Mesendoderm (in vitro differentiated cells): ENCODE measurements at regions not wholly inside any gene's neighbourhood (a gene's known extent, or its start where the extent isn't known, plus 50 kb on each side); places are given as distances from the start of the nearest gene placed in this dataset.

Source experiments
- DNase-seq: peaks from one replicate; pipeline ENCODE4 v3.0.0; 2013
- H2AK5ac ChIP-seq: 2 replicates; pipeline ENCODE4 v1.6.1; 2013; ENCODE audit warnings: low read length, inconsistent platforms
- H2BK120ac ChIP-seq: 2 replicates; pipeline ENCODE4 v1.6.1; 2013; ENCODE audit warnings: low read depth, mild to moderate bottlenecking, low read length, moderate library complexity, mixed read lengths
- H2BK15ac ChIP-seq: replicated peaks from 2 replicates; pipeline ENCODE4 v1.6.1; 2013; ENCODE audit warnings: low read depth, mild to moderate bottlenecking, moderate library complexity
- H2BK5ac ChIP-seq: 2 replicates; pipeline ENCODE4 v1.6.1; 2013; ENCODE audit warnings: low read length, inconsistent platforms
- H3K18ac ChIP-seq: 2 replicates; pipeline ENCODE4 v1.6.1; 2013; ENCODE audit warnings: mild to moderate bottlenecking, low read length, mixed read lengths
- H3K23ac ChIP-seq: one replicate; pipeline ENCODE4 v1.6.1; 2013; ENCODE audit warnings: low read length
- H3K27ac ChIP-seq: 2 replicates; pipeline ENCODE4 v1.5.1; 2013; ENCODE audit warnings: low read depth, mild to moderate bottlenecking, inconsistent platforms, low read length, moderate library complexity
- H3K27me3 ChIP-seq: 2 replicates; pipeline ENCODE4 v1.6.1; 2013; ENCODE audit warnings: low read length, control low read depth, mild to moderate bottlenecking, inconsistent platforms; ENCODE audit not compliant: insufficient read depth, poor library complexity
- H3K36me3 ChIP-seq: 2 replicates; pipeline ENCODE4 v1.6.1; 2013; ENCODE audit warnings: low read length, inconsistent platforms; ENCODE audit not compliant: control insufficient read depth, insufficient read depth
- H3K4ac ChIP-seq: one replicate; pipeline ENCODE4 v1.6.1; 2013; ENCODE audit warnings: low read depth, mild to moderate bottlenecking, low read length, moderate library complexity
- H3K4me1 ChIP-seq: 2 replicates; pipeline ENCODE4 v1.6.1; 2013; ENCODE audit warnings: low read depth, low read length, inconsistent platforms; ENCODE audit not compliant: control insufficient read depth
- H3K4me2 ChIP-seq: 2 replicates; pipeline ENCODE4 v1.6.1; 2013; ENCODE audit warnings: low read length
- H3K4me3 ChIP-seq: 2 replicates; pipeline ENCODE4 v1.5.1; 2013; ENCODE audit warnings: mild to moderate bottlenecking, low read length
- H3K56ac ChIP-seq: one replicate; pipeline ENCODE4 v1.6.1; 2013; ENCODE audit warnings: low read length
- H3K79me1 ChIP-seq: 2 replicates; pipeline ENCODE4 v1.6.1; 2013; ENCODE audit warnings: low read length, inconsistent platforms
- H3K79me2 ChIP-seq: 2 replicates; pipeline ENCODE4 v1.6.1; 2013; ENCODE audit warnings: mild to moderate bottlenecking, low read length; ENCODE audit not compliant: control insufficient read depth, insufficient read depth
- H3K9ac ChIP-seq: 2 replicates; pipeline ENCODE4 v1.6.1; 2013; ENCODE audit warnings: low read length, inconsistent platforms
- H4K5ac ChIP-seq: one replicate; pipeline ENCODE4 v1.6.1; 2013; ENCODE audit warnings: low read length
- H4K8ac ChIP-seq: one replicate; pipeline ENCODE4 v1.6.1; 2013; ENCODE audit warnings: low read depth, mild to moderate bottlenecking, control low read depth, low read length, moderate library complexity
- WGBS: extraction: QIAGEN DNeasy Blood & Tissue Kit; methylation state at CpG from one replicate; pipeline ENCODE4 v1.1.7; 2013; ENCODE audit warnings: low lambda C conversion rate, missing lambda C conversion rate; ENCODE audit not compliant: insufficient coverage; ENCODE audit errors: extremely low coverage; 5-methylcytosine and 5-hydroxymethylcytosine counted together

DNA sequence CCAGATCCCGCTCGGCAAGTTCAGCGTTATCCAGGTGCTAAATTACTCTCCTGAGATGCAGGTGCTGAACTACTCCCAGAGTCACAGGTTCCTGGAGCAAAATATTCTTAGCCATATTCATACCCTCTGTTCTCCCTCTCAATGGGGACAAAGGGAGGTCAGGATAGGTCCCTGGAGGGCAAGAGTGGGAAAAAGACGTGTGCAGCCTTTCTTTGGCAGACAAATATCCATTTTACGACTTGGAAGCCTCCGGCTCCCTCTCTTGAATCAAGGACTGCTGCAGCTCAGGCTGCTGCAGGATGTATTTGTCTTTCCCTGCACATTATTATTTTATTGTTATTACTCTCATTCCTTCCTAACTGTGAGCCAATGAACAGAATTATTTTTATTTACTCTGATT, 590.2 kb downstream of the NR2F1-AS1 start:
- no peak overlapping the region for H2BK15ac ChIP-seq
- H3K4ac ChIP-seq, result no peak overlapping the region
- no peak overlapping the region for H3K18ac ChIP-seq
- H2BK120ac ChIP-seq, result no peak overlapping the region
- H4K8ac ChIP-seq, result no peak overlapping the region
- no peak for DNase-seq
- no peak overlapping the region for H3K9ac ChIP-seq
- no peak overlapping the region for H4K5ac ChIP-seq
- H3K4me2 ChIP-seq, result no peak overlapping the region
- H3K79me1 ChIP-seq, result no peaks in the 10 kb centered on the region
- no peaks in the 10 kb centered on the region for H3K27me3 ChIP-seq
- no peak overlapping the region for H2BK5ac ChIP-seq
- no CpG with 5 or more reads among the region's 6 CpGs for WGBS
- H3K56ac ChIP-seq, result no peak overlapping the region
- no peaks in the 10 kb centered on the region for H3K79me2 ChIP-seq
- H2AK5ac ChIP-seq, result no peak overlapping the region
- H3K4me1 ChIP-seq, result no peaks in the 10 kb centered on the region
- H3K27ac ChIP-seq, result no peak overlapping the region
- no peak overlapping the region for H3K23ac ChIP-seq
- H3K4me3 ChIP-seq, result no peak overlapping the region
- no peaks in the 10 kb centered on the region for H3K36me3 ChIP-seq

- H3K9ac ChIP-seq, result no peak overlapping the region
- no peak for DNase-seq
- H2BK120ac ChIP-seq, result no peak overlapping the region
- no peaks in the 10 kb centered on the region for H3K4me1 ChIP-seq
- no peak overlapping the region for H3K4me3 ChIP-seq
- no peaks in the 10 kb centered on the region for H3K79me1 ChIP-seq
- no peak overlapping the region for H3K4me2 ChIP-seq
- no peak overlapping the region for H4K8ac ChIP-seq
- H3K27me3 ChIP-seq, result no peaks in the 10 kb centered on the region
- no peak overlapping the region for H3K4ac ChIP-seq
- no peaks in the 10 kb centered on the region for H3K79me2 ChIP-seq
- H4K5ac ChIP-seq, result no peak overlapping the region
- H2BK5ac ChIP-seq, result no peak overlapping the region
- no peak overlapping the region for H2BK15ac ChIP-seq
- no peak overlapping the region for H3K56ac ChIP-seq
- no peak overlapping the region for H3K23ac ChIP-seq
- H3K27ac ChIP-seq, result no peak overlapping the region
- H3K18ac ChIP-seq, result no peak overlapping the region
- WGBS, result no CpG with 5 or more reads among the region's 1 CpG
- H2AK5ac ChIP-seq, result no peak overlapping the region
- no peaks in the 10 kb centered on the region for H3K36me3 ChIP-seq
Measured at GRCh38 chr5:92981001-92981400, 600.0 kb downstream of the NR2F1-AS1 start.

- Histone ChIP-seq H4K5ac (no peak overlapping the region), H3K4me1 (no peaks in the 10 kb centered on the region), H3K56ac (no peak overlapping the region), H3K27me3 (no peaks in the 10 kb centered on the region), H3K79me1 (no peaks in the 10 kb centered on the region), H2BK15ac (no peak overlapping the region), H3K23ac (no peak overlapping the region), H3K79me2 (no peaks in the 10 kb centered on the region), H3K27ac (no peak overlapping the region), H2BK120ac (no peak overlapping the region), H3K4me3 (no peak overlapping the region), H2BK5ac (no peak overlapping the region), H3K36me3 (no peaks in the 10 kb centered on the region), H3K4ac (no peak overlapping the region), H2AK5ac (no peak overlapping the region), H3K9ac (no peak overlapping the region), H4K8ac (no peak overlapping the region), H3K4me2 (no peak overlapping the region), H3K18ac (no peak overlapping the region)
- no CpG with 5 or more reads among the region's 3 CpGs for WGBS
- no peak for DNase-seq
Measured at GRCh38 chr5:92980491-92980890, 600.5 kb downstream of the NR2F1-AS1 start.

- Histone ChIP-seq H3K79me1 (no peaks in the 10 kb centered on the region), H2BK5ac (no peak overlapping the region), H2AK5ac (no peak overlapping the region), H4K8ac (no peak overlapping the region), H2BK120ac (no peak overlapping the region), H3K4me1 (no peaks in the 10 kb centered on the region), H3K23ac (no peak overlapping the region), H3K4me3 (no peak overlapping the region), H3K18ac (no peak overlapping the region), H3K4ac (no peak overlapping the region), H3K27ac (no peak overlapping the region), H3K27me3 (no peaks in the 10 kb centered on the region), H3K9ac (no peak overlapping the region), H3K79me2 (no peaks in the 10 kb centered on the region), H2BK15ac (no peak overlapping the region), H3K36me3 (no peaks in the 10 kb centered on the region), H3K56ac (no peak overlapping the region), H4K5ac (no peak overlapping the region), H3K4me2 (no peak overlapping the region)
- DNase-seq, result no peak
- no CpG with 5 or more reads among the region's 1 CpG for WGBS
Measured at GRCh38 chr5:92979716-92980115, 601.3 kb downstream of the NR2F1-AS1 start.

- no peak overlapping the region for H4K8ac ChIP-seq
- H3K79me2 ChIP-seq, result no peaks in the 10 kb centered on the region
- no peak overlapping the region for H2AK5ac ChIP-seq
- no peaks in the 10 kb centered on the region for H3K27me3 ChIP-seq
- H3K56ac ChIP-seq, result no peak overlapping the region
- no peak overlapping the region for H2BK5ac ChIP-seq
- H3K36me3 ChIP-seq, result no peaks in the 10 kb centered on the region
- H3K4ac ChIP-seq, result no peak overlapping the region
- no peak overlapping the region for H3K23ac ChIP-seq
- no peak overlapping the region for H2BK120ac ChIP-seq
- H3K4me3 ChIP-seq, result no peak overlapping the region
- no peak overlapping the region for H3K4me2 ChIP-seq
- H3K9ac ChIP-seq, result no peak overlapping the region
- no peak overlapping the region for H3K18ac ChIP-seq
- WGBS, result no CpG with 5 or more reads among the region's 3 CpGs
- H3K79me1 ChIP-seq, result no peaks in the 10 kb centered on the region
- DNase-seq, result no peak
- H3K4me1 ChIP-seq, result no peaks in the 10 kb centered on the region
- H2BK15ac ChIP-seq, result no peak overlapping the region
- no peak overlapping the region for H3K27ac ChIP-seq
- H4K5ac ChIP-seq, result no peak overlapping the region
Measured at GRCh38 chr5:92977846-92978540, 603.0 kb downstream of the NR2F1-AS1 start.

DNA sequence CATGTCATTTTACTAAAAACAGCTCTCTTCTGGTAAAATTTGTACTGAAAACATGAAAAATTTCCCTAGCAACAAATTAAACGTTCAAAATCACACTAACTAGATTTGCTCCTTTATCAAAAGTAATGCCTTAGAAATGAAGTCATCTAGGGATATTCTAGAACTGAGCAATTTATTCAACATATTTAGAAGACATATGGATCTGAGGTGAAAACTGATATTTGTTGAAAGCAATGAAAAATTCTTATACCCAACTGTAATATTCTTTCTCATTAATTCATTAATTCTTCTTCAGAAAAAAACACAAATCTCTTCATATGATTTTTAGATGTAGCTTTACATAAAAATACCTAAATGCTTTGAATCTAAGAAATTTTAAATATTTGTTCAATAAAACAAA, 604.9 kb downstream of the NR2F1-AS1 start:
- H2BK5ac ChIP-seq, result no peak overlapping the region
- no CpG with 5 or more reads among the region's 1 CpG for WGBS
- H3K4ac ChIP-seq, result no peak overlapping the region
- no peak overlapping the region for H3K27ac ChIP-seq
- no peaks in the 10 kb centered on the region for H3K36me3 ChIP-seq
- H2BK15ac ChIP-seq, result no peak overlapping the region
- no peak overlapping the region for H3K4me3 ChIP-seq
- H3K56ac ChIP-seq, result no peak overlapping the region
- H4K8ac ChIP-seq, result no peak overlapping the region
- H3K9ac ChIP-seq, result no peak overlapping the region
- no peak overlapping the region for H2BK120ac ChIP-seq
- no peak overlapping the region for H4K5ac ChIP-seq
- H3K4me1 ChIP-seq, result no peaks in the 10 kb centered on the region
- H2AK5ac ChIP-seq, result no peak overlapping the region
- no peaks in the 10 kb centered on the region for H3K79me2 ChIP-seq
- H3K23ac ChIP-seq, result no peak overlapping the region
- H3K27me3 ChIP-seq, result no peaks in the 10 kb centered on the region
- no peak for DNase-seq
- no peak overlapping the region for H3K4me2 ChIP-seq
- no peaks in the 10 kb centered on the region for H3K79me1 ChIP-seq
- no peak overlapping the region for H3K18ac ChIP-seq
